ENCODE measurements at regions not wholly inside any gene's neighbourhood (a gene's known extent, or its start where the extent isn't known, plus 50 kb on each side); places are given as distances from the start of the nearest gene placed in this dataset.

- no peak for ATAC-seq (ENCODE audit: low FRiP score)
These were observed 568.1 kb downstream of the ACTR3B start for GRCh38 chr7:153327683-153328082.

GRCh38 chr7:153331427-153331826 lies 571.9 kb downstream of the ACTR3B start:
- TF ChIP-seq CTCF (IDR thresholded peaks at IDR 0.05) = no peak
- DNase-seq (ENCODE audit: low spot score) (no peak), ATAC-seq (ENCODE audit: low FRiP score) (no peak)

More at GRCh38 chr7:153327683-153328082, 568.1 kb downstream of the ACTR3B start:
- no peak for DNase-seq (ENCODE audit: low spot score)
- no peak for TF ChIP-seq CTCF (IDR thresholded peaks at IDR 0.05)

- DNase-seq (ENCODE audit: low spot score) (no peak), ATAC-seq (ENCODE audit: low FRiP score) (no peak)
- no peak for TF ChIP-seq CTCF (IDR thresholded peaks at IDR 0.05)
These were observed 594.5 kb downstream of the ACTR3B start for GRCh38 chr7:153354071-153354470.

GRCh38 chr7:153370092-153370491 lies 610.5 kb downstream of the ACTR3B start:
- ATAC-seq (ENCODE audit: low FRiP score) = no peak
- no peak for TF ChIP-seq CTCF (IDR thresholded peaks at IDR 0.05)

GRCh38 chr7:153380636-153381035 lies 621.1 kb downstream of the ACTR3B start:
- ATAC-seq (ENCODE audit: low FRiP score) = no peak

More at GRCh38 chr7:153370092-153370491, 610.5 kb downstream of the ACTR3B start:
- no peak for DNase-seq (ENCODE audit: low spot score)

GRCh38 chr7:153381275-153382040 lies 621.9 kb downstream of the ACTR3B start:
- ATAC-seq (ENCODE audit: low FRiP score) (no peak), DNase-seq (ENCODE audit: low spot score) (no peak)
- TF ChIP-seq CTCF (IDR thresholded peaks at IDR 0.05) = peak in 1 of 3 donors; percentile 23

More at GRCh38 chr7:153380636-153381035, 621.1 kb downstream of the ACTR3B start:
- TF ChIP-seq CTCF (IDR thresholded peaks at IDR 0.05) = no peak
- no peak for DNase-seq (ENCODE audit: low spot score)

GRCh38 chr7:153382641-153383101 lies 623.1 kb downstream of the ACTR3B start:
- no peak for TF ChIP-seq CTCF (IDR thresholded peaks at IDR 0.05)
- DNase-seq (ENCODE audit: low spot score) = no peak
- peak; percentile 76 for ATAC-seq (ENCODE audit: low FRiP score)

Data from omental fat pad (tissue), 3 donors.